HG03060 (cell line): ENCODE measurements at regions not wholly inside any gene's neighbourhood (a gene's known extent, or its start where the extent isn't known, plus 50 kb on each side); places are given as distances from the start of the nearest gene placed in this dataset.
A peak's percentile ranks its signal among the peaks of the same experiment; 100 is the strongest.
"Not testable (repeated sequence)": the region's sequence is repeated elsewhere in the genome, so short reads cannot be mapped to it uniquely, and the experiment has no call there.

Source experiments
- ATAC-seq: cut with Tn5 transposase; IDR thresholded peaks from one replicate; pipeline ENCODE4 v1.9.1; 2021; ENCODE audit warnings: low read depth, moderate number of reproducible peaks; ENCODE audit not compliant: unreplicated experiment

- ATAC-seq: no peak
Observed at GRCh38 chr7:9391984-9392383, 958.6 kb downstream of the NXPH1 start.

GRCh38 chr7:9404386-9404785 is 971.0 kb downstream of the NXPH1 start:
- ATAC-seq: not testable (repeated sequence)

GRCh38 chr7:9407816-9408215 is 974.4 kb downstream of the NXPH1 start:
- no peak for ATAC-seq

GRCh38 chr7:9453521-9453920 is 1020.1 kb downstream of the NXPH1 start:
- no peak for ATAC-seq

GRCh38 chr7:9488555-9488954 is 1055.1 kb downstream of the NXPH1 start:
- ATAC-seq: peak; percentile 49

- no peak for ATAC-seq
Observed at GRCh38 chr7:9498303-9498702, 1064.9 kb downstream of the NXPH1 start.

GRCh38 chr7:9502269-9502668 is 1068.9 kb downstream of the NXPH1 start:
- no peak for ATAC-seq

GRCh38 chr7:9504678-9505077 is 1071.3 kb downstream of the NXPH1 start:
- no peak for ATAC-seq

GRCh38 chr7:9505516-9505915 is 1072.1 kb downstream of the NXPH1 start:
- ATAC-seq: no peak

- ATAC-seq: no peak
Observed at GRCh38 chr7:9507290-9507689, 1073.9 kb downstream of the NXPH1 start.

- no peak for ATAC-seq
Observed at GRCh38 chr7:9516662-9517061, 1083.3 kb downstream of the NXPH1 start.

GRCh38 chr7:9523579-9523978 is 1090.2 kb downstream of the NXPH1 start:
- no peak for ATAC-seq

GRCh38 chr7:9552431-9552830 is 1119.0 kb downstream of the NXPH1 start:
- not testable (repeated sequence) for ATAC-seq

- ATAC-seq: no peak
Observed at GRCh38 chr7:9557853-9558252, 1124.4 kb downstream of the NXPH1 start.

GRCh38 chr7:9575716-9576115 is 1142.3 kb downstream of the NXPH1 start:
- no peak for ATAC-seq

GRCh38 chr7:9582824-9583223 is 1149.4 kb downstream of the NXPH1 start:
- ATAC-seq: no peak

GRCh38 chr7:9598411-9598810 is 1165.0 kb downstream of the NXPH1 start:
- ATAC-seq: no peak

- ATAC-seq: no peak
Observed at GRCh38 chr7:9600974-9601373, 1167.6 kb downstream of the NXPH1 start.

- no peak for ATAC-seq
Observed at GRCh38 chr7:9603291-9603690, 1169.9 kb downstream of the NXPH1 start.

- no peak for ATAC-seq
Observed at GRCh38 chr7:9608560-9608959, 1175.2 kb downstream of the NXPH1 start.

GRCh38 chr7:9620899-9621298 is 1187.5 kb downstream of the NXPH1 start:
- ATAC-seq: not testable (repeated sequence)

GRCh38 chr7:9621306-9621902 is 1188.0 kb downstream of the NXPH1 start:
- ATAC-seq: not testable (repeated sequence)

GRCh38 chr7:9621927-9622326 is 1188.5 kb downstream of the NXPH1 start:
- no peak for ATAC-seq
